ENCODE measurements at regions not wholly inside any gene's neighbourhood (a gene's known extent, or its start where the extent isn't known, plus 50 kb on each side); places are given as distances from the start of the nearest gene placed in this dataset.
"Not testable (repeated sequence)": the region's sequence is repeated elsewhere in the genome, so short reads cannot be mapped to it uniquely, and the experiment has no call there.

- TF ChIP-seq CTCF (IDR thresholded peaks at IDR 0.05; ENCODE audit: low read depth, low read length, missing control alignments), result no peak
- no peak for DNase-seq (ENCODE audit: extremely low read depth, low read depth)
Observed at GRCh38 chr2:180778291-180778690, 202.1 kb upstream of the UBE2E3 start.

GRCh38 chr2:180776921-180777320 lies 203.5 kb upstream of the UBE2E3 start:
- no peak overlapping the region for H3K4me3 ChIP-seq (replicated peaks; ENCODE audit: low read depth, low read length)
- DNase-seq (ENCODE audit: extremely low read depth, low read depth), result no peak
- no peak for TF ChIP-seq CTCF (IDR thresholded peaks at IDR 0.05; ENCODE audit: low read depth, low read length, missing control alignments)

More at GRCh38 chr2:180778291-180778690, 202.1 kb upstream of the UBE2E3 start:
- no peak overlapping the region for H3K4me3 ChIP-seq (replicated peaks; ENCODE audit: low read depth, low read length)

- H3K4me3 ChIP-seq (replicated peaks; ENCODE audit: low read depth, low read length), result no peak overlapping the region
- TF ChIP-seq CTCF (IDR thresholded peaks at IDR 0.05; ENCODE audit: low read depth, low read length, missing control alignments), result no peak
- DNase-seq (ENCODE audit: extremely low read depth, low read depth), result no peak
Observed at GRCh38 chr2:180775711-180776110, 204.7 kb upstream of the UBE2E3 start.

GRCh38 chr2:180765316-180765715 lies 215.1 kb upstream of the UBE2E3 start:
- not testable (repeated sequence) for DNase-seq (ENCODE audit: extremely low read depth, low read depth); H3K4me3 ChIP-seq (replicated peaks; ENCODE audit: low read depth, low read length)

- no peak overlapping the region for H3K4me3 ChIP-seq (replicated peaks; ENCODE audit: low read depth, low read length)
- no peak for TF ChIP-seq CTCF (IDR thresholded peaks at IDR 0.05; ENCODE audit: low read depth, low read length, missing control alignments)
- DNase-seq (ENCODE audit: extremely low read depth, low read depth), result no peak
Observed at GRCh38 chr2:180763263-180763989, 217.0 kb upstream of the UBE2E3 start.

GRCh38 chr2:180761224-180761623 lies 219.2 kb upstream of the UBE2E3 start:
- H3K4me3 ChIP-seq (replicated peaks; ENCODE audit: low read depth, low read length), result no peak overlapping the region
- TF ChIP-seq CTCF (IDR thresholded peaks at IDR 0.05; ENCODE audit: low read depth, low read length, missing control alignments), result no peak
- peak; percentile 37 for DNase-seq (ENCODE audit: extremely low read depth, low read depth)

- no peak for TF ChIP-seq CTCF (IDR thresholded peaks at IDR 0.05; ENCODE audit: low read depth, low read length, missing control alignments)
Observed at GRCh38 chr2:180759631-180760030, 220.8 kb upstream of the UBE2E3 start.

More at GRCh38 chr2:180759631-180760030, 220.8 kb upstream of the UBE2E3 start:
- no peak overlapping the region for H3K4me3 ChIP-seq (replicated peaks; ENCODE audit: low read depth, low read length)
- no peak for DNase-seq (ENCODE audit: extremely low read depth, low read depth)

All from HFF-Myc (cell line).